Hepatocyte (in vitro differentiated cells): ENCODE measurements at regions not wholly inside any gene's neighbourhood (a gene's known extent, or its start where the extent isn't known, plus 50 kb on each side); places are given as distances from the start of the nearest gene placed in this dataset.

Experiments used
- DNase-seq: peaks from one replicate; pipeline ENCODE4 v3.0.0-alpha.2; 2016; ENCODE audit warnings: low spot score
- H2AFZ ChIP-seq: fragments of 200-600 bp; sonication (generic); 2 replicates; pipeline ENCODE4 v1.6.0; 2016; ENCODE audit warnings: antibody characterized with exemption, mild to moderate bottlenecking
- H3K27ac ChIP-seq: fragments of 200-600 bp; sonication (generic); 2 replicates; pipeline ENCODE4 v1.5.1; 2016; ENCODE audit warnings: mild to moderate bottlenecking
- H3K27me3 ChIP-seq: fragments of 200-600 bp; sonication (generic); 2 replicates; pipeline ENCODE4 v1.6.1; 2016
- H3K36me3 ChIP-seq: fragments of 200-600 bp; sonication (generic); replicated peaks from 2 replicates; pipeline ENCODE4 v1.5.1; 2016; ENCODE audit warnings: low read depth; ENCODE audit not compliant: insufficient read depth
- H3K4me1 ChIP-seq: fragments of 200-600 bp; sonication (generic); 2 replicates; pipeline ENCODE4 v1.5.1; 2016; ENCODE audit warnings: mild to moderate bottlenecking, moderate library complexity; ENCODE audit not compliant: insufficient read depth
- H3K4me2 ChIP-seq: fragments of 200-600 bp; sonication (generic); 2 replicates; pipeline ENCODE4 v1.6.0; 2016
- H3K4me3 ChIP-seq: fragments of 200-600 bp; sonication (generic); 2 replicates; pipeline ENCODE4 v1.5.1; 2016; ENCODE audit warnings: mild to moderate bottlenecking
- H3K79me2 ChIP-seq: fragments of 200-600 bp; sonication (generic); 2 replicates; pipeline ENCODE4 v1.6.0; 2017; ENCODE audit warnings: mild to moderate bottlenecking
- H3K9me2 ChIP-seq: fragments of 200-600 bp; sonication (generic); replicated peaks from 2 replicates; pipeline ENCODE4 v1.6.0; 2017; ENCODE audit warnings: mild to moderate bottlenecking; ENCODE audit not compliant: insufficient read depth
- H3K9me3 ChIP-seq: fragments of 200-600 bp; sonication (generic); 2 replicates; pipeline ENCODE4 v1.5.1; 2016; ENCODE audit warnings: low read depth, mild to moderate bottlenecking
- H4K20me1 ChIP-seq: fragments of 200-600 bp; sonication (generic); 2 replicates; pipeline ENCODE4 v1.6.0; 2016; ENCODE audit warnings: mild to moderate bottlenecking; ENCODE audit not compliant: insufficient read depth, poor library complexity, severe bottlenecking
- EZH2 ChIP-seq: fragments of 200-600 bp; sonication (generic); IDR thresholded peaks from 2 replicates; pipeline ENCODE4 v1.6.1; 2016; ENCODE audit warnings: antibody characterized with exemption, mild to moderate bottlenecking, borderline replicate concordance
- EZH2phosphoT487 ChIP-seq: fragments of 200-600 bp; sonication (generic); IDR thresholded peaks from one replicate; pipeline ENCODE4 v1.6.1; 2018; ENCODE audit warnings: antibody characterized with exemption, mild to moderate bottlenecking, low read depth, moderate library complexity; ENCODE audit not compliant: unreplicated experiment, severe bottlenecking
- WGBS: methylation state at CpG from one replicate; pipeline ENCODE4 v1.1.6; 2016; ENCODE audit warnings: low lambda C conversion rate; ENCODE audit errors: missing lambda C conversion rate; 5-methylcytosine and 5-hydroxymethylcytosine counted together
- TF ChIP-seq, protein P1 (sequence below): fragments of 200-600 bp; sonication (generic); IDR thresholded peaks from 2 replicates; pipeline ENCODE4 v1.5.1; 2016; ENCODE audit warnings: antibody characterized with exemption, mild to moderate bottlenecking; ENCODE audit not compliant: poor library complexity

DNA sequence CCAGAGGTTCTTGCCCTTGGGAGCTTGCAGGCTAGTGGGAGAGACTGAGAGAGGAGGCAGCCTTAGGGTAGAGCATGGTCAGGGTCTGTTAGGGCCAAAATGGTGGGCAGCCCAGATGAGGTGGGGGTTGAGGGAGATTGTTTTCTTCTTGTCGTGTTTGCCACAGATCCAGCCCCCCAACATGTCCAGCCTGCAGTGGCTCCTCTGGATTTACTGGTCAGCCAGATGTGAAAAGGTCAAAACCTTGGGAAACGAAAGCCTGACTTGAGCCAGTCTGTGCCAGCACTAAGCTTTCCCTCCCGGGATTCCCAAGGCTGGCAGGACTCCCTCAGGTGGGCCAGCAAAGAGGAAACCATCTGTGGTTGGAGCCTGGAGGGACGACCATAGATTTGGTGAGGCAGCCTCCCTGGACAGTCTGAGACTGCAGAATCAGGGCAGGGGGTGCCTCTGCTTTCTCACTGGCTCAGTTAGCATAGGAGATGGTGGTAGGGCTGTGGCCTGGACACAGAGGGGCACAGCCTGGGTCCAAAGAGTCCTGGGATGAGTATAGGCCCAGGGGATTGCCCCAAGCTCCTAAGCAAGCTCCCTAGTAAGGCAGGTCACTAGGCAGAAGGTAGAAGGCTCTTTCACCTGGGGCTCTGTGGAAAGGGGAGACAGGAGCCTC is 51.2 kb upstream of the PRR23C start:
- Histone ChIP-seq H3K4me1 (no peaks in the 10 kb centered on the region), H3K4me3 (no peak overlapping the region), H3K9me3 (no peaks in the 10 kb centered on the region), H3K4me2 (no peak overlapping the region), H3K9me2 (no peaks in the 10 kb centered on the region), H3K79me2 (no peaks in the 10 kb centered on the region), H3K36me3 (no peaks in the 10 kb centered on the region), H3K27me3 (peaks cover 4% of the 10 kb centered on the region), H3K27ac (no peak overlapping the region), H2AFZ (no peak overlapping the region), H4K20me1 (no peaks in the 10 kb centered on the region)
- 76% methylated on average over 4 of the region's 4 CpGs for WGBS
- TF ChIP-seq EZH2 (no peak), EZH2phosphoT487 (no peak)
- DNase-seq: no peak

DNA sequence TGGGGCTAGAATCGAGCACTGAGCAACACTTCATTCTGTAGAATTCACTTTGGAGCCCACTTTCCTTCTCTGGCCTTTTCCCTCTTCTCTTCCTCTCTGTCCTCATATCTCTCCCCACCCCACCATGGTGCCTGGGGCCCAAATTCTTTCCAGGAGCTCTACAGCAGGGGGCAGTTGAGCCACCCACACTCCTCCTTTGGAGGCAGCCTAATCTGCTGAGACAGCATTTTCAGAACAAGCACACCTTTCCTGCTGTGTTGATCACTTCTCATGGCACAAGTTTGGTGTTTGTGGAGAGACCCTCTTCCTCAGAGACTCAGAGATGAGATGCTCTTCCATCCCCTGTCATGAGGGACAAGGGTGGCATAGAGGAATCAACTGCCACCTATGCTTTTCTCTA is 52.0 kb upstream of the PRR23C start:
- no peaks in the 10 kb centered on the region for H3K79me2 ChIP-seq
- H4K20me1 ChIP-seq: no peaks in the 10 kb centered on the region
- WGBS: 73% methylated on average over 1 of the region's 1 CpG
- H3K36me3 ChIP-seq: no peaks in the 10 kb centered on the region
- DNase-seq: no peak
- H3K4me2 ChIP-seq: no peak overlapping the region
- H3K4me1 ChIP-seq: no peaks in the 10 kb centered on the region
- TF ChIP-seq EZH2 (no peak), EZH2phosphoT487 (no peak)
- TF ChIP-seq, protein P1, sequence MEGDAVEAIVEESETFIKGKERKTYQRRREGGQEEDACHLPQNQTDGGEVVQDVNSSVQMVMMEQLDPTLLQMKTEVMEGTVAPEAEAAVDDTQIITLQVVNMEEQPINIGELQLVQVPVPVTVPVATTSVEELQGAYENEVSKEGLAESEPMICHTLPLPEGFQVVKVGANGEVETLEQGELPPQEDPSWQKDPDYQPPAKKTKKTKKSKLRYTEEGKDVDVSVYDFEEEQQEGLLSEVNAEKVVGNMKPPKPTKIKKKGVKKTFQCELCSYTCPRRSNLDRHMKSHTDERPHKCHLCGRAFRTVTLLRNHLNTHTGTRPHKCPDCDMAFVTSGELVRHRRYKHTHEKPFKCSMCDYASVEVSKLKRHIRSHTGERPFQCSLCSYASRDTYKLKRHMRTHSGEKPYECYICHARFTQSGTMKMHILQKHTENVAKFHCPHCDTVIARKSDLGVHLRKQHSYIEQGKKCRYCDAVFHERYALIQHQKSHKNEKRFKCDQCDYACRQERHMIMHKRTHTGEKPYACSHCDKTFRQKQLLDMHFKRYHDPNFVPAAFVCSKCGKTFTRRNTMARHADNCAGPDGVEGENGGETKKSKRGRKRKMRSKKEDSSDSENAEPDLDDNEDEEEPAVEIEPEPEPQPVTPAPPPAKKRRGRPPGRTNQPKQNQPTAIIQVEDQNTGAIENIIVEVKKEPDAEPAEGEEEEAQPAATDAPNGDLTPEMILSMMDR: no peak
- H3K27ac ChIP-seq: no peak overlapping the region
- H2AFZ ChIP-seq: no peak overlapping the region
- no peak overlapping the region for H3K4me3 ChIP-seq
- H3K9me3 ChIP-seq: no peaks in the 10 kb centered on the region
- H3K27me3 ChIP-seq: peaks cover 4% of the 10 kb centered on the region
- H3K9me2 ChIP-seq: no peaks in the 10 kb centered on the region

DNA sequence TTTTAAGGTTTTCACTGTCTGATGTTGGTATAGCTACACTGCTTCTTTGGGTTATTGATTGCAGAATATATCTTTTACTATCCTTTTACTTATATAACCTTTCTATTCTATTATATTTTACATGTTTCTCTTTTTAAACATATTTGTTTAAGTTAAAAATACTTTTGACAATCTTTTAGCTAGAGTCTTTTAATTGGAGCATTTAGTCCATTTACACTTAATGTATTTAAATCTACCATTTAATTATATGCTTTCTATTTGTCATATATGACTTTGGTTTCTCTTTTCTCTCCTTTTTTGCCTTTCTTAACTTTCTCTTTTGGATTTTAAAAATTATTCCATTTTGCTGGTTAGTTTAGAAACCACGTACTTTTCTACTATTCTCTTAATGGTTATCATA is 53.7 kb upstream of the PRR23C start:
- no peak overlapping the region for H3K27ac ChIP-seq
- no peaks in the 10 kb centered on the region for H3K4me1 ChIP-seq
- no peaks in the 10 kb centered on the region for H4K20me1 ChIP-seq
- H3K9me2 ChIP-seq: no peaks in the 10 kb centered on the region
- no peak overlapping the region for H3K4me3 ChIP-seq
- no peak for DNase-seq
- 100% methylated on average over 1 of the region's 1 CpG for WGBS
- H3K9me3 ChIP-seq: no peaks in the 10 kb centered on the region
- no peaks in the 10 kb centered on the region for H3K36me3 ChIP-seq
- no peak overlapping the region for H2AFZ ChIP-seq
- H3K27me3 ChIP-seq: peaks cover under 1% of the 10 kb centered on the region
- TF ChIP-seq, protein P1: no peak
- TF ChIP-seq EZH2phosphoT487: no peak
- H3K79me2 ChIP-seq: no peaks in the 10 kb centered on the region
- no peak overlapping the region for H3K4me2 ChIP-seq

DNA sequence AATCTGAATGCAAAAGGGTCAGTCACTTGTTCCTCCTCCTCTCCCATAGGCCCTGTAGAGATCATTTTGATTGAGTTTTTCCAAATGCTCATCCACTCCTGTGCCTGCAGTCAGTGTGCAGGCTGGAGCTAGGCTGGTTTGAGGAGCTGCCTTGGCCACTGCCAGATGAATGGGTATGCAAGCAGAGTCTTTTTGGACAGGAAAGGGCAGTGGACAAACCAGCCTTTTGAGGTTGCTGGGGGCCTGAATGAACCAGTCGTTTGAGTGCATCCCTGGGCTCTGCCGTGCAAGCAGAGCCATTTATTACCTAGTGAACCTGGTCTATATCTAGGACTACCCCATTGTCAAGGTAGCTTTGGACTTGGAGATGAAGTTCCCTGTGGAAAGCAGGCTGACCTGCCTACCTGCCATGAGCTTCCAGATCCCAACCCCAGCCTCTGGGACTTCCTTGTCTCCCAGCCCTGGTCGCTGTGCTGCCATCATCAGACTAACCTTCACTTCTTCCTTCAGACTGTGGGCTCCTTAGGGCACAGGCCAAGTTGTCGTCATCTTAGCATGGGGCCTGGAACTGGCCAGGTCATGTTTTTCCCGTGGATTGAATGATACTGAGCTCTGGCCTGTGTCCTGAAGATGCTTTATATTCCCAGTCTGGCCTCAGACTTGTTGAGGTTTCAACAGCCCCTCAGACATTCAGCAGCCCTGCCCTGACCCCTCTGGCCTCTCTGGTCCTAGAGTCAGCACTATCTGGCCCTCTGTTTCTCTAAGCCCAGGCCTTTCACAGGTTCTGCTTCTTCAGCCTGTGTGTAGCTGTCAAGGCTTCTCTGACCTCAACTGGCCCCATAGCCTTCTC is 55.5 kb upstream of the PRR23C start:
- no peak overlapping the region for H2AFZ ChIP-seq
- H3K9me2 ChIP-seq: no peaks in the 10 kb centered on the region
- no peak overlapping the region for H3K27ac ChIP-seq
- H3K36me3 ChIP-seq: no peaks in the 10 kb centered on the region
- no peak for TF ChIP-seq EZH2
- TF ChIP-seq EZH2phosphoT487: no peak
- TF ChIP-seq, protein P1: no peak
- H4K20me1 ChIP-seq: no peaks in the 10 kb centered on the region
- no peaks in the 10 kb centered on the region for H3K79me2 ChIP-seq
- no peak overlapping the region for H3K4me2 ChIP-seq
- no peak for DNase-seq
- H3K9me3 ChIP-seq: no peaks in the 10 kb centered on the region
- H3K4me3 ChIP-seq: no peak overlapping the region
- 90% methylated on average over 5 of the region's 5 CpGs for WGBS
- H3K4me1 ChIP-seq: peaks cover 3% of the 10 kb centered on the region
- H3K27me3 ChIP-seq: no peaks in the 10 kb centered on the region
